ENCODE measurements at regions not wholly inside any gene's neighbourhood (a gene's known extent, or its start where the extent isn't known, plus 50 kb on each side); places are given as distances from the start of the nearest gene placed in this dataset.

DNA sequence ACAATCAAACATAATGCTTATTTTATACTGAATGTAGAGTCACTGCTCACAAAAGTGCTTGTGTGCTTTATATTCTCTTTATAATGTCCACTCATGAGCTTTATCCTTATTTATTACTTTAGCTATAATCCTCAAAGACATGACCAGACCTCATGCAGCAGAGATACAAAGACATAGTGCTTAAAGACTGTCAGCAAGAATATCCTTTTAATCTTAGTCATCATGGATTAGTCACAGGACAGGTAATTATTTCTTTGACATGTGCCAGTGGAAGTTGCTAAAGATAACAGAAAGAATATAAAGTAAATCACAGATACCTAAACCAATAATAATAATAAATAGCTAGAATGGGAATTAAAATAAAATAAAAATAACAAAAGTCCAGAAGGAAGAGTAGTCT is 707.5 kb downstream of the BCL11B start:
- TF ChIP-seq, protein P1, sequence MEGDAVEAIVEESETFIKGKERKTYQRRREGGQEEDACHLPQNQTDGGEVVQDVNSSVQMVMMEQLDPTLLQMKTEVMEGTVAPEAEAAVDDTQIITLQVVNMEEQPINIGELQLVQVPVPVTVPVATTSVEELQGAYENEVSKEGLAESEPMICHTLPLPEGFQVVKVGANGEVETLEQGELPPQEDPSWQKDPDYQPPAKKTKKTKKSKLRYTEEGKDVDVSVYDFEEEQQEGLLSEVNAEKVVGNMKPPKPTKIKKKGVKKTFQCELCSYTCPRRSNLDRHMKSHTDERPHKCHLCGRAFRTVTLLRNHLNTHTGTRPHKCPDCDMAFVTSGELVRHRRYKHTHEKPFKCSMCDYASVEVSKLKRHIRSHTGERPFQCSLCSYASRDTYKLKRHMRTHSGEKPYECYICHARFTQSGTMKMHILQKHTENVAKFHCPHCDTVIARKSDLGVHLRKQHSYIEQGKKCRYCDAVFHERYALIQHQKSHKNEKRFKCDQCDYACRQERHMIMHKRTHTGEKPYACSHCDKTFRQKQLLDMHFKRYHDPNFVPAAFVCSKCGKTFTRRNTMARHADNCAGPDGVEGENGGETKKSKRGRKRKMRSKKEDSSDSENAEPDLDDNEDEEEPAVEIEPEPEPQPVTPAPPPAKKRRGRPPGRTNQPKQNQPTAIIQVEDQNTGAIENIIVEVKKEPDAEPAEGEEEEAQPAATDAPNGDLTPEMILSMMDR (IDR thresholded peaks at IDR 0.05) = no peak
- no peak for TF ChIP-seq POLR2A (IDR thresholded peaks at IDR 0.05)
